ENCODE measurements at regions not wholly inside any gene's neighbourhood (a gene's known extent, or its start where the extent isn't known, plus 50 kb on each side); places are given as distances from the start of the nearest gene placed in this dataset.

DNA sequence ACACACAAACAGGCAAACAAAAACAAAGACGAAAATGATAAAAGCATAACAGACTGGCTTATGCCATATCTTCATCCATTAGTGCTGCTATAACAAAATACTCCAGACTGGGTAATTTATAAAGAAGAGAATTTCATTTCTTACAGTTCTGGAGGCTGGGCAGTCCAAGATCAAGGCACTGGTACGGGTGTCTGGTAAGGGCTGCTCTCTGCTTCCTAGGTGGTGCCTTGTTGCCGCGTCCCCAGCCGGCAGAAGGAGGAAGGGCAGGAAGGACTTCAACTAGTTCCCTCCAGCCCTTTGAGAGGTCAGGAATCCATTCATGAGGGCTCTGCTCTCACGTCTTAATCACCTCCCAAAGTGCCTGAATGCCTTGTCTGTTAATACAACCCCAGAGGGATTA lies 122.6 kb downstream of the BOD1 start:
- Mint-ChIP-seq H3K9me3 (no peaks in the 10 kb centered on the region), H3K27me3 (ENCODE audit: insufficient read depth) (peaks cover 3% of the 10 kb centered on the region), H3K4me3 (no peak overlapping the region), H3K27ac (no peak overlapping the region), H3K4me1 (peaks cover 5% of the 10 kb centered on the region), H3K36me3 (ENCODE audit: low read depth) (no peaks in the 10 kb centered on the region)
- no peaks in the 10 kb centered on the region for H3K36me3 ChIP-seq (ENCODE audit: control insufficient read depth, insufficient read depth, low read length)
- WGBS, 2 experiments (ENCODE audit: insufficient coverage in 1 of 2, insufficient read length in 1 of 2) = 84 to 97% methylated on average over 5 to 6 of the region's 6 CpGs
- no peaks in the 10 kb centered on the region for H3K27me3 ChIP-seq (ENCODE audit: control insufficient read depth, insufficient read depth, low read length, poor library complexity, severe bottlenecking)
- TF ChIP-seq, protein P1, sequence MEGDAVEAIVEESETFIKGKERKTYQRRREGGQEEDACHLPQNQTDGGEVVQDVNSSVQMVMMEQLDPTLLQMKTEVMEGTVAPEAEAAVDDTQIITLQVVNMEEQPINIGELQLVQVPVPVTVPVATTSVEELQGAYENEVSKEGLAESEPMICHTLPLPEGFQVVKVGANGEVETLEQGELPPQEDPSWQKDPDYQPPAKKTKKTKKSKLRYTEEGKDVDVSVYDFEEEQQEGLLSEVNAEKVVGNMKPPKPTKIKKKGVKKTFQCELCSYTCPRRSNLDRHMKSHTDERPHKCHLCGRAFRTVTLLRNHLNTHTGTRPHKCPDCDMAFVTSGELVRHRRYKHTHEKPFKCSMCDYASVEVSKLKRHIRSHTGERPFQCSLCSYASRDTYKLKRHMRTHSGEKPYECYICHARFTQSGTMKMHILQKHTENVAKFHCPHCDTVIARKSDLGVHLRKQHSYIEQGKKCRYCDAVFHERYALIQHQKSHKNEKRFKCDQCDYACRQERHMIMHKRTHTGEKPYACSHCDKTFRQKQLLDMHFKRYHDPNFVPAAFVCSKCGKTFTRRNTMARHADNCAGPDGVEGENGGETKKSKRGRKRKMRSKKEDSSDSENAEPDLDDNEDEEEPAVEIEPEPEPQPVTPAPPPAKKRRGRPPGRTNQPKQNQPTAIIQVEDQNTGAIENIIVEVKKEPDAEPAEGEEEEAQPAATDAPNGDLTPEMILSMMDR (conservative IDR thresholded peaks at IDR 0.05) = no peak
- no peak overlapping the region for H3K9ac ChIP-seq (ENCODE audit: extremely low read depth, low read length, poor library complexity, severe bottlenecking)
- H3K4me1 ChIP-seq (ENCODE audit: control insufficient read depth, insufficient read depth, low read length) = no peaks in the 10 kb centered on the region
- DNase-seq = peak; percentile 34
- no peak overlapping the region for H3K27ac ChIP-seq (ENCODE audit: low read depth, low read length)
- H3K4me3 ChIP-seq (ENCODE audit: low read length) = no peak overlapping the region
- no peaks in the 10 kb centered on the region for H3K9me3 ChIP-seq (ENCODE audit: control insufficient read depth, low read length)

DNA sequence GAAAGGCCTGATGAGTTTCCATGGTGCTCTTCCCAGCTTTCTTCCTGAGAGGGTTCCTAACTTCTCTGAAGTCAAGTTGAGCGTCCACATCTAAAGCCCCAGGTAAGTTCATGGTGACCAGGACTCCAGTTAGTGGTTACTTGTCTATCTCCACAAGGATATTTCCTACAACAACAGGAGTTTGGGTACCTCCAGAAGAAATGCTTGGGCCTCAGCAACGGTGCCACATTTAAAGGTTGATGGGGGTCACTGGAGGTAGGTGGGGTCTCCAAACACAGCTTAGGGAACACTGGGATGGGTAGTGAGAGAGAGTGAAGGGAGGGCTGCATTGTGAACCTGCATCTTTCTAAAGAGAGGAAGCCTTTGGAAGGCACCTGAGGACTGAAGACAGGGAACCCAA lies 123.4 kb downstream of the BOD1 start:
- no peak overlapping the region for H3K27ac Mint-ChIP-seq
- no peak for DNase-seq
- H3K9ac ChIP-seq (ENCODE audit: extremely low read depth, low read length, poor library complexity, severe bottlenecking) = no peak overlapping the region
- no peaks in the 10 kb centered on the region for H3K9me3 ChIP-seq (ENCODE audit: control insufficient read depth, low read length)
- H3K27me3 ChIP-seq (ENCODE audit: control insufficient read depth, insufficient read depth, low read length, poor library complexity, severe bottlenecking) = no peaks in the 10 kb centered on the region
- WGBS, 2 experiments (ENCODE audit: insufficient coverage in 1 of 2, insufficient read length in 1 of 2) = 85 to 93% methylated on average over 2 of the region's 2 CpGs
- no peaks in the 10 kb centered on the region for H3K36me3 Mint-ChIP-seq (ENCODE audit: low read depth)
- H3K4me1 ChIP-seq (ENCODE audit: control insufficient read depth, insufficient read depth, low read length) = no peaks in the 10 kb centered on the region
- peaks cover 3% of the 10 kb centered on the region for H3K27me3 Mint-ChIP-seq (ENCODE audit: insufficient read depth)
- H3K9me3 Mint-ChIP-seq = no peaks in the 10 kb centered on the region
- H3K4me1 Mint-ChIP-seq = no peaks in the 10 kb centered on the region
- H3K4me3 ChIP-seq (ENCODE audit: low read length) = no peak overlapping the region
- H3K27ac ChIP-seq (ENCODE audit: low read depth, low read length) = no peak overlapping the region
- TF ChIP-seq, protein P1 (conservative IDR thresholded peaks at IDR 0.05) = no peak
- H3K36me3 ChIP-seq (ENCODE audit: control insufficient read depth, insufficient read depth, low read length) = no peaks in the 10 kb centered on the region
- no peak overlapping the region for H3K4me3 Mint-ChIP-seq

DNA sequence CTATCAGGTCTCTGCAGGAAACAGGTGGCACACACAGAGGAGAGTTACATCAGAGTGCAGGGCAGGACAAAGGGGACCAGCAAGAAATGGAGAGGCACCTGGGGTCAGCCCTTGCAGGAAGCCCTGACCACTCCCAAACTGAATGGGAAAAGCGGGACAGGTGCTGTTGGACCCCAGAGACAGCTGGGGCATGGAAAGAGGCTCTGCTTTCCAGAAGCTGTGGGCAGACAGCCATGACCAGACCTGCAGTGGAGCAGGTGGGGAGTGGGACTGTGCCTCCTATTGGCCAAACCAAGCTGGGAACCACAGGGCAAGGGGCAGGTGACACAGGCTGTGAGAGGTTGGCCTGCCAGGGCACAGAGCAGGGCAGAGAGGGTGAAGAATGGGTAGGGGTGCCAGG lies 125.8 kb downstream of the BOD1 start:
- H3K27me3 Mint-ChIP-seq (ENCODE audit: insufficient read depth) = peaks cover 7% of the 10 kb centered on the region
- H3K9me3 ChIP-seq (ENCODE audit: control insufficient read depth, low read length) = no peaks in the 10 kb centered on the region
- no peak overlapping the region for H3K27ac Mint-ChIP-seq
- H3K4me1 Mint-ChIP-seq = no peaks in the 10 kb centered on the region
- no peaks in the 10 kb centered on the region for H3K36me3 ChIP-seq (ENCODE audit: control insufficient read depth, insufficient read depth, low read length)
- H3K27ac ChIP-seq (ENCODE audit: low read depth, low read length) = no peak overlapping the region
- H3K4me3 Mint-ChIP-seq = no peak overlapping the region
- DNase-seq = peak; percentile 29
- H3K9me3 Mint-ChIP-seq = no peaks in the 10 kb centered on the region
- 86 to 100% methylated on average over 1 of the region's 1 CpG for WGBS, 2 experiments (ENCODE audit: insufficient coverage in 1 of 2, insufficient read length in 1 of 2)
- no peak overlapping the region for H3K9ac ChIP-seq (ENCODE audit: extremely low read depth, low read length, poor library complexity, severe bottlenecking)
- no peaks in the 10 kb centered on the region for H3K27me3 ChIP-seq (ENCODE audit: control insufficient read depth, insufficient read depth, low read length, poor library complexity, severe bottlenecking)
- TF ChIP-seq, protein P1 (conservative IDR thresholded peaks at IDR 0.05) = no peak
- H3K4me1 ChIP-seq (ENCODE audit: control insufficient read depth, insufficient read depth, low read length) = no peaks in the 10 kb centered on the region
- no peaks in the 10 kb centered on the region for H3K36me3 Mint-ChIP-seq (ENCODE audit: low read depth)
- H3K4me3 ChIP-seq (ENCODE audit: low read length) = no peak overlapping the region
